SK-N-SH treated with all-trans-retinoic acid at 6 μM for 48 hours (cell line): ENCODE measurements at regions not wholly inside any gene's neighbourhood (a gene's known extent, or its start where the extent isn't known, plus 50 kb on each side); places are given as distances from the start of the nearest gene placed in this dataset.

Experiments
- ATAC-seq: fragments of 200-7000 bp; cut with Tn5 transposase; 3 replicates; pipeline ENCODE4 v1.9.1; 2020; ENCODE audit warnings: mild to moderate bottlenecking, moderate library complexity
- ARNTL ChIP-seq: fragments of 450-650 bp; formaldehyde crosslinking; IDR thresholded peaks from 2 replicates; pipeline ENCODE4 v1.5.0; 2020; ENCODE audit warnings: low read depth, mild to moderate bottlenecking, moderate library complexity, borderline replicate concordance
- BACH2 ChIP-seq: fragments of 250-450 bp; sonication (Bioruptor Pico); IDR thresholded peaks from 2 replicates; pipeline ENCODE4 v1.9.0; 2021; ENCODE audit warnings: mild to moderate bottlenecking, borderline replicate concordance
- CSDC2 ChIP-seq: fragments of 250-450 bp; sonication (Bioruptor Pico); IDR thresholded peaks from 2 replicates; pipeline ENCODE4 v1.5.0; 2020; ENCODE audit warnings: mild to moderate bottlenecking, moderate library complexity
- ESRRG ChIP-seq: fragments of 250-450 bp; sonication (Bioruptor Pico); IDR thresholded peaks from 2 replicates; pipeline ENCODE4 v1.6.1; 2021; ENCODE audit warnings: mild to moderate bottlenecking
- GLIS3 ChIP-seq: fragments of 250-450 bp; sonication (Bioruptor Pico); IDR thresholded peaks from 2 replicates; pipeline ENCODE4 v1.5.0; 2020; ENCODE audit warnings: mild to moderate bottlenecking, moderate library complexity
- ISL1 ChIP-seq: fragments of 250-450 bp; sonication (Bioruptor Pico); IDR thresholded peaks from 2 replicates; pipeline ENCODE4 v2.1.2; 2022; ENCODE audit warnings: mild to moderate bottlenecking, moderate library complexity
- OSR1 ChIP-seq: fragments of 250-450 bp; sonication (Bioruptor Pico); IDR thresholded peaks from 2 replicates; pipeline ENCODE4 v1.8.0; 2022; ENCODE audit warnings: moderate library complexity, mild to moderate bottlenecking, inconsistent platforms
- PPARA ChIP-seq: fragments of 250-450 bp; sonication (Bioruptor Pico); IDR thresholded peaks from 2 replicates; pipeline ENCODE4 v1.5.0; 2020; ENCODE audit warnings: mild to moderate bottlenecking, borderline replicate concordance
- RARB ChIP-seq: fragments of 250-450 bp; sonication (Bioruptor Pico); IDR thresholded peaks from 2 replicates; pipeline ENCODE4 v1.8.0; 2021; ENCODE audit warnings: mild to moderate bottlenecking, moderate library complexity
- SNAI2 ChIP-seq: fragments of 250-450 bp; sonication (Bioruptor Pico); IDR thresholded peaks from 2 replicates; pipeline ENCODE4 v1.5.0; 2020; ENCODE audit warnings: mild to moderate bottlenecking, moderate library complexity
- TCF4 ChIP-seq: fragments of 250-450 bp; sonication (Bioruptor Pico); IDR thresholded peaks from 2 replicates; pipeline ENCODE4 v1.8.0; 2021; ENCODE audit warnings: mild to moderate bottlenecking, moderate library complexity, borderline replicate concordance
- TOX ChIP-seq: fragments of 250-450 bp; sonication (Bioruptor Pico); IDR thresholded peaks from 2 replicates; pipeline ENCODE4 v1.8.0; 2021; ENCODE audit warnings: mild to moderate bottlenecking, moderate library complexity, borderline replicate concordance
- ZC3H10 ChIP-seq: fragments of 250-450 bp; sonication (Bioruptor Pico); IDR thresholded peaks from 2 replicates; pipeline ENCODE4 v1.5.1; 2021; ENCODE audit warnings: mild to moderate bottlenecking, moderate library complexity
- ZFP3 ChIP-seq: fragments of 250-450 bp; sonication (Bioruptor Pico); IDR thresholded peaks from 2 replicates; pipeline ENCODE4 v1.5.0; 2020; ENCODE audit warnings: mild to moderate bottlenecking, moderate library complexity
- ZFP30 ChIP-seq: fragments of 450-650 bp; formaldehyde crosslinking; IDR thresholded peaks from 2 replicates; pipeline ENCODE4 v1.5.0; 2022; ENCODE audit warnings: mild to moderate bottlenecking, moderate library complexity
- ZNF565 ChIP-seq: fragments of 450-650 bp; formaldehyde crosslinking; conservative IDR thresholded peaks from 2 replicates; pipeline ENCODE4 v1.5.0; 2020; ENCODE audit warnings: low read depth, mild to moderate bottlenecking, moderate library complexity
- ZNF70 ChIP-seq: fragments of 450-650 bp; formaldehyde crosslinking; IDR thresholded peaks from 2 replicates; pipeline ENCODE4 v1.5.0; 2020; ENCODE audit warnings: mild to moderate bottlenecking, moderate library complexity
- ZNF8 ChIP-seq: fragments of 450-650 bp; formaldehyde crosslinking; IDR thresholded peaks from 2 replicates; pipeline ENCODE4 v1.5.0; 2020; ENCODE audit warnings: mild to moderate bottlenecking, moderate library complexity
- TF ChIP-seq, protein P1 (sequence below): fragments of 250-450 bp; sonication (Bioruptor Pico); IDR thresholded peaks from 2 replicates; pipeline ENCODE4 v1.8.0; 2021; ENCODE audit warnings: low read depth, mild to moderate bottlenecking, moderate library complexity, borderline replicate concordance
- TF ChIP-seq, protein P2 (sequence below): fragments of 250-450 bp; sonication (Bioruptor Pico); IDR thresholded peaks from 2 replicates; pipeline ENCODE4 v1.5.1; 2021; ENCODE audit warnings: mild to moderate bottlenecking, moderate library complexity
- TF ChIP-seq, protein P3 (sequence below): fragments of 250-450 bp; sonication (Bioruptor Pico); IDR thresholded peaks from 2 replicates; pipeline ENCODE4 v1.5.1; 2020; ENCODE audit warnings: low read depth, mild to moderate bottlenecking, moderate library complexity
- TF ChIP-seq, protein P4 (sequence below): fragments of 250-450 bp; sonication (Bioruptor Pico); IDR thresholded peaks from 2 replicates; pipeline ENCODE4 v1.5.0; 2020; ENCODE audit warnings: mild to moderate bottlenecking, moderate library complexity

DNA sequence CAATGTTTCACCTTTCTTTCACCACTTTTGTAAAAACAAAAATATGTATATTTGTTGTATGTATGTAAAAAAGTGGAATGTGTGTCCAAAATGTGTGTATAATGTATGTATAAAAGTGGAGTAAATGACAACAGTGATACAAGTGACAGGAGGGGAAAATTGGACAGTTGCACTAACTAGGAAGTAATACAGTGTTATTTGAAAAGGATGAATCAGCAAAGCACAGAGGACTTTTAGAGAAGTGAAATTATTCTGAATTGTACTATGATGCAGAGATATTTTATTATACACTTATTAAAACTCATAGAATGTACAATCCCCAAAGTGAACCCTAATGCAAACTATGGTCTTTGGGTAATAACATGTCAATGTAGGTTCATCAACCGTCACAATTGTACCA lies 331.3 kb upstream of the CNTNAP5 start (continued):
- TF ChIP-seq ZFP3 (CRISPR knock-in tag), result no peak
- no peak for TF ChIP-seq ZNF8 (CRISPR knock-in tag)
- TF ChIP-seq ZC3H10, result no peak
- no peak for TF ChIP-seq PPARA (CRISPR knock-in tag)
- no peak for TF ChIP-seq SNAI2 (CRISPR knock-in tag)
- no peak for TF ChIP-seq ZNF70 (CRISPR knock-in tag)
- TF ChIP-seq ZNF565 (CRISPR knock-in tag), result no peak
- TF ChIP-seq CSDC2 (CRISPR knock-in tag), result no peak
- TF ChIP-seq ARNTL (CRISPR knock-in tag), result no peak
- no peak for TF ChIP-seq ESRRG (CRISPR knock-in tag)
- no peak for TF ChIP-seq ZFP30 (CRISPR knock-in tag)
- no peak for TF ChIP-seq OSR1 (CRISPR knock-in tag)
- TF ChIP-seq, protein P1, sequence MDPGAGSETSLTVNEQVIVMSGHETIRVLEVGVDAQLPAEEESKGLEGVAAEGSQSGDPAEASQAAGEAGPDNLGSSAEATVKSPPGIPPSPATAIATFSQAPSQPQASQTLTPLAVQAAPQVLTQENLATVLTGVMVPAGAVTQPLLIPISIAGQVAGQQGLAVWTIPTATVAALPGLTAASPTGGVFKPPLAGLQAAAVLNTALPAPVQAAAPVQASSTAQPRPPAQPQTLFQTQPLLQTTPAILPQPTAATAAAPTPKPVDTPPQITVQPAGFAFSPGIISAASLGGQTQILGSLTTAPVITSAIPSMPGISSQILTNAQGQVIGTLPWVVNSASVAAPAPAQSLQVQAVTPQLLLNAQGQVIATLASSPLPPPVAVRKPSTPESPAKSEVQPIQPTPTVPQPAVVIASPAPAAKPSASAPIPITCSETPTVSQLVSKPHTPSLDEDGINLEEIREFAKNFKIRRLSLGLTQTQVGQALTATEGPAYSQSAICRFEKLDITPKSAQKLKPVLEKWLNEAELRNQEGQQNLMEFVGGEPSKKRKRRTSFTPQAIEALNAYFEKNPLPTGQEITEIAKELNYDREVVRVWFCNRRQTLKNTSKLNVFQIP, result no peak

DNA sequence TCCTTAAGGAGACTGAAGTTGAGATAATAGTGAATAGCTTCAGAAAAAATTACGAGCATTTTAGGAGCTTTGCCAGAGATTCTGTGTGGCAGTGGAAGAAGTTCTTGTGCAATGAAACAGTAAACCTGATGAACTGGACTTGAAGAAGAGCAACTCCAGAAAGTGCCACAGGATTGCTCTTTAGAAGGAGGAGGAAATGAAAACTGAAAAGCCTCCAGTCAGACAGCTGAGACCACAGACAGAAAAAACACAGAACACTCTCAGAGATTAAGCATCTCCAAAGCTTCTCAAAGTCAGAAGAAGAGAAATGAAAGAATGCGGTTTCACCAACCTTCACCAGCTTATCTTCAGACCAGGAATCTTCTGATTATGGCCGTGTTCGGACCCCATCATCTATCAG lies 329.7 kb upstream of the CNTNAP5 start:
- TF ChIP-seq, protein P2, sequence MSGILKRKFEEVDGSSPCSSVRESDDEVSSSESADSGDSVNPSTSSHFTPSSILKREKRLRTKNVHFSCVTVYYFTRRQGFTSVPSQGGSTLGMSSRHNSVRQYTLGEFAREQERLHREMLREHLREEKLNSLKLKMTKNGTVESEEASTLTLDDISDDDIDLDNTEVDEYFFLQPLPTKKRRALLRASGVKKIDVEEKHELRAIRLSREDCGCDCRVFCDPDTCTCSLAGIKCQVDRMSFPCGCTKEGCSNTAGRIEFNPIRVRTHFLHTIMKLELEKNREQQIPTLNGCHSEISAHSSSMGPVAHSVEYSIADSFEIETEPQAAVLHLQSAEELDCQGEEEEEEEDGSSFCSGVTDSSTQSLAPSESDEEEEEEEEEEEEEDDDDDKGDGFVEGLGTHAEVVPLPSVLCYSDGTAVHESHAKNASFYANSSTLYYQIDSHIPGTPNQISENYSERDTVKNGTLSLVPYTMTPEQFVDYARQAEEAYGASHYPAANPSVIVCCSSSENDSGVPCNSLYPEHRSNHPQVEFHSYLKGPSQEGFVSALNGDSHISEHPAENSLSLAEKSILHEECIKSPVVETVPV (CRISPR knock-in tag), result no peak
- TF ChIP-seq SNAI2 (CRISPR knock-in tag) (no peak), ZNF565 (CRISPR knock-in tag) (no peak), ESRRG (CRISPR knock-in tag) (no peak), ZFP30 (CRISPR knock-in tag) (no peak), RARB (CRISPR knock-in tag) (no peak), TCF4 (no peak), ZFP3 (CRISPR knock-in tag) (no peak), ISL1 (no peak), BACH2 (CRISPR knock-in tag) (no peak), TOX (CRISPR knock-in tag) (no peak), ZC3H10 (no peak), PPARA (CRISPR knock-in tag) (no peak), ZNF8 (CRISPR knock-in tag) (no peak), GLIS3 (CRISPR knock-in tag) (no peak), CSDC2 (CRISPR knock-in tag) (no peak), ARNTL (CRISPR knock-in tag) (no peak)
- TF ChIP-seq, protein P3, sequence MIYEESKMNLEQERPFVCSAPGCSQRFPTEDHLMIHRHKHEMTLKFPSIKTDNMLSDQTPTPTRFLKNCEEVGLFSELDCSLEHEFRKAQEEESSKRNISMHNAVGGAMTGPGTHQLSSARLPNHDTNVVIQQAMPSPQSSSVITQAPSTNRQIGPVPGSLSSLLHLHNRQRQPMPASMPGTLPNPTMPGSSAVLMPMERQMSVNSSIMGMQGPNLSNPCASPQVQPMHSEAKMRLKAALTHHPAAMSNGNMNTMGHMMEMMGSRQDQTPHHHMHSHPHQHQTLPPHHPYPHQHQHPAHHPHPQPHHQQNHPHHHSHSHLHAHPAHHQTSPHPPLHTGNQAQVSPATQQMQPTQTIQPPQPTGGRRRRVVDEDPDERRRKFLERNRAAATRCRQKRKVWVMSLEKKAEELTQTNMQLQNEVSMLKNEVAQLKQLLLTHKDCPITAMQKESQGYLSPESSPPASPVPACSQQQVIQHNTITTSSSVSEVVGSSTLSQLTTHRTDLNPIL (CRISPR knock-in tag), result no peak
- TF ChIP-seq, protein P4, sequence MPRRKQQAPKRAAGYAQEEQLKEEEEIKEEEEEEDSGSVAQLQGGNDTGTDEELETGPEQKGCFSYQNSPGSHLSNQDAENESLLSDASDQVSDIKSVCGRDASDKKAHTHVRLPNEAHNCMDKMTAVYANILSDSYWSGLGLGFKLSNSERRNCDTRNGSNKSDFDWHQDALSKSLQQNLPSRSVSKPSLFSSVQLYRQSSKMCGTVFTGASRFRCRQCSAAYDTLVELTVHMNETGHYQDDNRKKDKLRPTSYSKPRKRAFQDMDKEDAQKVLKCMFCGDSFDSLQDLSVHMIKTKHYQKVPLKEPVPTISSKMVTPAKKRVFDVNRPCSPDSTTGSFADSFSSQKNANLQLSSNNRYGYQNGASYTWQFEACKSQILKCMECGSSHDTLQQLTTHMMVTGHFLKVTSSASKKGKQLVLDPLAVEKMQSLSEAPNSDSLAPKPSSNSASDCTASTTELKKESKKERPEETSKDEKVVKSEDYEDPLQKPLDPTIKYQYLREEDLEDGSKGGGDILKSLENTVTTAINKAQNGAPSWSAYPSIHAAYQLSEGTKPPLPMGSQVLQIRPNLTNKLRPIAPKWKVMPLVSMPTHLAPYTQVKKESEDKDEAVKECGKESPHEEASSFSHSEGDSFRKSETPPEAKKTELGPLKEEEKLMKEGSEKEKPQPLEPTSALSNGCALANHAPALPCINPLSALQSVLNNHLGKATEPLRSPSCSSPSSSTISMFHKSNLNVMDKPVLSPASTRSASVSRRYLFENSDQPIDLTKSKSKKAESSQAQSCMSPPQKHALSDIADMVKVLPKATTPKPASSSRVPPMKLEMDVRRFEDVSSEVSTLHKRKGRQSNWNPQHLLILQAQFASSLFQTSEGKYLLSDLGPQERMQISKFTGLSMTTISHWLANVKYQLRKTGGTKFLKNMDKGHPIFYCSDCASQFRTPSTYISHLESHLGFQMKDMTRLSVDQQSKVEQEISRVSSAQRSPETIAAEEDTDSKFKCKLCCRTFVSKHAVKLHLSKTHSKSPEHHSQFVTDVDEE (CRISPR knock-in tag), result no peak
- TF ChIP-seq, protein P1, result no peak
- no peak for ATAC-seq

DNA sequence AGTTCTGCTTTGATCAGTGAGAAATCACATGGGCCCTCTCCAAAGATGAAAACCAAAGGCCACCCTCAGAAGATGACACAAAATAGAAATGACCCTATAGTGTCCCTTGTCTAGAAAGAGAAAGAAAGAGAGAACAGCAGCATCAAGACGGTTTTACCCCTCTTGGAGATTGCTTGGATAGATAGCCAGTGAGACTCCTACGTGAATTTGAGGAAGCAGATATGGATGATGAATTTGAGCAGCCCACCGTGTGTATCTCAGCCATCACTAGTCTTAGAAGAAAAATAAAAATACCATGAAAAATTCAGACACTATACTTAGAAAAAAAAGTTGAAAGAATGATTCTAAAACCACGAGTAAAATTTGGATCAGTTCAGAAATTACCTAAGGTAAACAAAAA lies 329.1 kb upstream of the CNTNAP5 start:
- no peak for TF ChIP-seq PPARA (CRISPR knock-in tag)
- TF ChIP-seq, protein P4 (CRISPR knock-in tag), result no peak
- no peak for TF ChIP-seq BACH2 (CRISPR knock-in tag)
- no peak for TF ChIP-seq GLIS3 (CRISPR knock-in tag)
- no peak for TF ChIP-seq TCF4
- no peak for TF ChIP-seq ZNF565 (CRISPR knock-in tag)
- TF ChIP-seq ISL1, result no peak
- ATAC-seq, result no peak
